ENCODE measurements at regions not wholly inside any gene's neighbourhood (a gene's known extent, or its start where the extent isn't known, plus 50 kb on each side); places are given as distances from the start of the nearest gene placed in this dataset.

GRCh38 chr1:175250027-175250426, 57.5 kb upstream of the KIAA0040 start:
- TF ChIP-seq ZNF425 (CRISPR knock-in tag; conservative IDR thresholded peaks at IDR 0.05) (no peak), ATF6 (CRISPR knock-in tag; IDR thresholded peaks at IDR 0.05) (no peak), NFYB (CRISPR knock-in tag; conservative IDR thresholded peaks at IDR 0.05; ENCODE audit: low read depth) (no peak), CTCF (IDR thresholded peaks at IDR 0.05) (no peak), ZNF281 (CRISPR knock-in tag; IDR thresholded peaks at IDR 0.05) (no peak), IRF2 (CRISPR knock-in tag; IDR thresholded peaks at IDR 0.05; ENCODE audit: borderline replicate concordance, low read depth) (no peak), CREM (CRISPR knock-in tag; IDR thresholded peaks at IDR 0.05) (no peak), PRDM15 (CRISPR knock-in tag; IDR thresholded peaks at IDR 0.05) (no peak), MAX (CRISPR knock-in tag; IDR thresholded peaks at IDR 0.05) (no peak), JUN (CRISPR knock-in tag; IDR thresholded peaks at IDR 0.05) (no peak), ATF3 (CRISPR knock-in tag; conservative IDR thresholded peaks at IDR 0.05) (no peak), PREB (CRISPR knock-in tag; IDR thresholded peaks at IDR 0.05; ENCODE audit: borderline replicate concordance) (no peak), ERG (CRISPR knock-in tag; IDR thresholded peaks at IDR 0.05) (no peak)
